ENCODE measurements at regions not wholly inside any gene's neighbourhood (a gene's known extent, or its start where the extent isn't known, plus 50 kb on each side); places are given as distances from the start of the nearest gene placed in this dataset.

GRCh38 chr3:107925851-107926250 is 165.0 kb downstream of the CD47 start:
- H3K4me2 ChIP-seq (ENCODE audit: low read length): no peak overlapping the region
- H3K27me3 ChIP-seq (ENCODE audit: insufficient read depth, low read length): no peaks in the 10 kb centered on the region
- H3K9me3 ChIP-seq (ENCODE audit: insufficient read depth, low read depth, low read length): peaks cover 3% of the 10 kb centered on the region
- H3K79me1 ChIP-seq (ENCODE audit: low read length): peaks cover 8% of the 10 kb centered on the region
- H3K36me3 ChIP-seq (ENCODE audit: control insufficient read depth in 1 of 2, insufficient read depth in 2 of 2, low read length in 2 of 2): no peaks in the 10 kb centered on the region
- H2AK5ac ChIP-seq (ENCODE audit: low read length): no peak overlapping the region
- H3K18ac ChIP-seq (ENCODE audit: low read length): no peak overlapping the region
- H3K27ac ChIP-seq (ENCODE audit: low read depth, low read length): no peak overlapping the region
- H3K79me2 ChIP-seq (ENCODE audit: control insufficient read depth, insufficient read depth, low read length, poor library complexity): peaks cover 3% of the 10 kb centered on the region
- H4K8ac ChIP-seq (ENCODE audit: low read depth, low read length): no peak overlapping the region
- H3K4ac ChIP-seq (ENCODE audit: low read depth, low read length): no peak overlapping the region
- no peak overlapping the region for H3K9ac ChIP-seq (ENCODE audit: low read length)
- H3K4me3 ChIP-seq (ENCODE audit: low read depth, low read length): no peak overlapping the region
- no peak overlapping the region for H2AFZ ChIP-seq (ENCODE audit: insufficient read depth, low read length, poor library complexity)
- no CpG with 5 or more reads among the region's 5 CpGs for WGBS (ENCODE audit: extremely low coverage, insufficient coverage, insufficient read length)
- H2BK120ac ChIP-seq (ENCODE audit: insufficient read depth, low read length, poor library complexity): no peak overlapping the region
- H3K4me1 ChIP-seq (ENCODE audit: control insufficient read depth in 1 of 2, insufficient read depth in 2 of 2, low read length in 2 of 2): peaks cover 0 to 4% of the 10 kb centered on the region in 2 experiments
- H4K12ac ChIP-seq (ENCODE audit: low read depth, low read length): no peak overlapping the region
- H3K23ac ChIP-seq (ENCODE audit: low read length): no peak overlapping the region
- no peak overlapping the region for H2BK5ac ChIP-seq (ENCODE audit: low read depth, low read length, poor library complexity)
- no peak for DNase-seq
- no peak overlapping the region for H2BK12ac ChIP-seq (ENCODE audit: low read length)
- no peak overlapping the region for H3K14ac ChIP-seq (ENCODE audit: low read length)
- H4K91ac ChIP-seq (ENCODE audit: low read depth, low read length): no peak overlapping the region

GRCh38 chr3:107921038-107921437 is 169.8 kb downstream of the CD47 start:
- H3K4me3 ChIP-seq (ENCODE audit: low read depth, low read length): no peak overlapping the region

GRCh38 chr3:107920538-107920937 is 170.3 kb downstream of the CD47 start:
- Histone ChIP-seq H3K23ac (ENCODE audit: low read length) (no peak overlapping the region), H3K27me3 (ENCODE audit: insufficient read depth, low read length) (no peaks in the 10 kb centered on the region), H4K12ac (ENCODE audit: low read depth, low read length) (no peak overlapping the region), H3K4ac (ENCODE audit: low read depth, low read length) (no peak overlapping the region), H3K9ac (ENCODE audit: low read length) (no peak overlapping the region), H3K79me1 (ENCODE audit: low read length) (no peaks in the 10 kb centered on the region), H2AFZ (ENCODE audit: insufficient read depth, low read length, poor library complexity) (no peak overlapping the region), H3K4me3 (ENCODE audit: low read depth, low read length) (no peak overlapping the region), H2BK120ac (ENCODE audit: insufficient read depth, low read length, poor library complexity) (no peak overlapping the region), H2BK5ac (ENCODE audit: low read depth, low read length, poor library complexity) (no peak overlapping the region), H2BK12ac (ENCODE audit: low read length) (no peak overlapping the region), H3K4me1 (ENCODE audit: control insufficient read depth in 1 of 2, insufficient read depth in 2 of 2, low read length in 2 of 2) (no peaks in the 10 kb centered on the region), H4K91ac (ENCODE audit: low read depth, low read length) (no peak overlapping the region), H3K27ac (ENCODE audit: low read depth, low read length) (no peak overlapping the region), H3K14ac (ENCODE audit: low read length) (no peak overlapping the region), H3K79me2 (ENCODE audit: control insufficient read depth, insufficient read depth, low read length, poor library complexity) (no peaks in the 10 kb centered on the region), H3K18ac (ENCODE audit: low read length) (no peak overlapping the region), H3K36me3 (ENCODE audit: control insufficient read depth in 1 of 2, insufficient read depth in 2 of 2, low read length in 2 of 2) (no peaks in the 10 kb centered on the region), H3K4me2 (ENCODE audit: low read length) (no peak overlapping the region), H2AK5ac (ENCODE audit: low read length) (no peak overlapping the region), H3K9me3 (ENCODE audit: insufficient read depth, low read depth, low read length) (peaks cover 3% of the 10 kb centered on the region), H4K8ac (ENCODE audit: low read depth, low read length) (no peak overlapping the region)
- no CpG with 5 or more reads among the region's 2 CpGs for WGBS (ENCODE audit: extremely low coverage, insufficient coverage, insufficient read length)
- DNase-seq: no peak

More at GRCh38 chr3:107921038-107921437, 169.8 kb downstream of the CD47 start:
- Histone ChIP-seq H4K12ac (ENCODE audit: low read depth, low read length) (no peak overlapping the region), H2AK5ac (ENCODE audit: low read length) (no peak overlapping the region), H4K91ac (ENCODE audit: low read depth, low read length) (no peak overlapping the region), H3K79me2 (ENCODE audit: control insufficient read depth, insufficient read depth, low read length, poor library complexity) (no peaks in the 10 kb centered on the region), H2BK5ac (ENCODE audit: low read depth, low read length, poor library complexity) (no peak overlapping the region), H2BK12ac (ENCODE audit: low read length) (no peak overlapping the region), H3K27me3 (ENCODE audit: insufficient read depth, low read length) (no peaks in the 10 kb centered on the region), H3K14ac (ENCODE audit: low read length) (no peak overlapping the region), H3K4me2 (ENCODE audit: low read length) (no peak overlapping the region), H3K23ac (ENCODE audit: low read length) (no peak overlapping the region), H3K36me3 (ENCODE audit: control insufficient read depth in 1 of 2, insufficient read depth in 2 of 2, low read length in 2 of 2) (no peaks in the 10 kb centered on the region), H4K8ac (ENCODE audit: low read depth, low read length) (no peak overlapping the region), H2AFZ (ENCODE audit: insufficient read depth, low read length, poor library complexity) (no peak overlapping the region), H3K79me1 (ENCODE audit: low read length) (no peaks in the 10 kb centered on the region), H3K27ac (ENCODE audit: low read depth, low read length) (no peak overlapping the region), H3K9ac (ENCODE audit: low read length) (no peak overlapping the region), H3K9me3 (ENCODE audit: insufficient read depth, low read depth, low read length) (peaks cover 3% of the 10 kb centered on the region), H3K4me1 (ENCODE audit: control insufficient read depth in 1 of 2, insufficient read depth in 2 of 2, low read length in 2 of 2) (no peaks in the 10 kb centered on the region), H2BK120ac (ENCODE audit: insufficient read depth, low read length, poor library complexity) (no peak overlapping the region), H3K18ac (ENCODE audit: low read length) (no peak overlapping the region), H3K4ac (ENCODE audit: low read depth, low read length) (no peak overlapping the region)
- no CpG with 5 or more reads among the region's 1 CpG for whole genome bisulfite sequencing (ENCODE audit: extremely low coverage, insufficient coverage, insufficient read length)
- no peak for DNase-seq

GRCh38 chr3:107919239-107919638 is 171.6 kb downstream of the CD47 start:
- H3K79me2 ChIP-seq (ENCODE audit: control insufficient read depth, insufficient read depth, low read length, poor library complexity): no peaks in the 10 kb centered on the region
- no peak overlapping the region for H3K4me2 ChIP-seq (ENCODE audit: low read length)
- no peak overlapping the region for H2BK120ac ChIP-seq (ENCODE audit: insufficient read depth, low read length, poor library complexity)
- no peak overlapping the region for H3K23ac ChIP-seq (ENCODE audit: low read length)
- no peaks in the 10 kb centered on the region for H3K36me3 ChIP-seq (ENCODE audit: control insufficient read depth in 1 of 2, insufficient read depth in 2 of 2, low read length in 2 of 2)
- H3K18ac ChIP-seq (ENCODE audit: low read length): no peak overlapping the region
- no peaks in the 10 kb centered on the region for H3K79me1 ChIP-seq (ENCODE audit: low read length)
- no peak overlapping the region for H4K12ac ChIP-seq (ENCODE audit: low read depth, low read length)
- DNase-seq: no peak
- no peak overlapping the region for H2BK12ac ChIP-seq (ENCODE audit: low read length)
- no peak overlapping the region for H2AFZ ChIP-seq (ENCODE audit: insufficient read depth, low read length, poor library complexity)
- H2AK5ac ChIP-seq (ENCODE audit: low read length): no peak overlapping the region
- no peaks in the 10 kb centered on the region for H3K4me1 ChIP-seq (ENCODE audit: control insufficient read depth in 1 of 2, insufficient read depth in 2 of 2, low read length in 2 of 2)
- H3K27me3 ChIP-seq (ENCODE audit: insufficient read depth, low read length): no peaks in the 10 kb centered on the region
- H2BK5ac ChIP-seq (ENCODE audit: low read depth, low read length, poor library complexity): no peak overlapping the region
- H4K91ac ChIP-seq (ENCODE audit: low read depth, low read length): no peak overlapping the region
- H3K9ac ChIP-seq (ENCODE audit: low read length): no peak overlapping the region
- H3K4me3 ChIP-seq (ENCODE audit: low read depth, low read length): no peak overlapping the region
- H3K14ac ChIP-seq (ENCODE audit: low read length): no peak overlapping the region
- H3K4ac ChIP-seq (ENCODE audit: low read depth, low read length): no peak overlapping the region
- WGBS (ENCODE audit: extremely low coverage, insufficient coverage, insufficient read length): no CpG with 5 or more reads among the region's 3 CpGs
- H3K27ac ChIP-seq (ENCODE audit: low read depth, low read length): no peak overlapping the region
- H3K9me3 ChIP-seq (ENCODE audit: insufficient read depth, low read depth, low read length): no peaks in the 10 kb centered on the region
- H4K8ac ChIP-seq (ENCODE audit: low read depth, low read length): no peak overlapping the region

Data from trophoblast cell (in vitro differentiated cells and primary cell).